ENCODE measurements at regions not wholly inside any gene's neighbourhood (a gene's known extent, or its start where the extent isn't known, plus 50 kb on each side); places are given as distances from the start of the nearest gene placed in this dataset.

DNA sequence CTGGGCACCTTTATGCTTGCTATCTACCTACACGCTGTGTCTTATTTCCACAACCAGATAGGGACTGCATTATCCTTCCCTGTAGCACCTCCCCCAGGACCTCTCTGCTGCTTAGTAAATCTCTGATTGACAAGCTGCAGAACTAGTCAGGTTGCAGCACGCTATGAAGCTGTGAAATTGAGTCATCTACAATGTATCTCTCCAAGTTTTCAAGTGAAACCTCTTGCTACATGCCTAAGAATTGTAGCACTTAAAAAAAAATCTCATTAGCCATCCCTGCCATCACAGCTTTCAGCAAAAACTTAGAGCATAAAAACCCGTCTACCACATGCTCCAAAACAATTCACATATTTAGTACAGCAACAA, 69.7 kb upstream of the FGFR2 start:
- TF ChIP-seq CTCF (conservative IDR thresholded peaks at IDR 0.05; ENCODE audit: low read depth, low read length) (no peak), RAD21 (IDR thresholded peaks at IDR 0.05; ENCODE audit: low read length) (no peak), POLR2A (IDR thresholded peaks at IDR 0.05; ENCODE audit: low read depth, low read length) (no peak), RCOR1 (IDR thresholded peaks at IDR 0.05; ENCODE audit: insufficient replicate concordance, low read length) (no peak), CEBPB (IDR thresholded peaks at IDR 0.05; ENCODE audit: low read depth, low read length) (no peak), MAZ (IDR thresholded peaks at IDR 0.05; ENCODE audit: borderline replicate concordance, low read depth, low read length) (no peak), MXI1 (IDR thresholded peaks at IDR 0.05; ENCODE audit: borderline replicate concordance, low read depth, low read length) (no peak), BHLHE40 (IDR thresholded peaks at IDR 0.05; ENCODE audit: low read depth, low read length) (no peak)
- TF ChIP-seq, protein P1, sequence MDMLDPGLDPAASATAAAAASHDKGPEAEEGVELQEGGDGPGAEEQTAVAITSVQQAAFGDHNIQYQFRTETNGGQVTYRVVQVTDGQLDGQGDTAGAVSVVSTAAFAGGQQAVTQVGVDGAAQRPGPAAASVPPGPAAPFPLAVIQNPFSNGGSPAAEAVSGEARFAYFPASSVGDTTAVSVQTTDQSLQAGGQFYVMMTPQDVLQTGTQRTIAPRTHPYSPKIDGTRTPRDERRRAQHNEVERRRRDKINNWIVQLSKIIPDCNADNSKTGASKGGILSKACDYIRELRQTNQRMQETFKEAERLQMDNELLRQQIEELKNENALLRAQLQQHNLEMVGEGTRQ (IDR thresholded peaks at IDR 0.05; ENCODE audit: low read depth, low read length): no peak

Data from IMR-90 (cell line).